OCI-LY1 (cell line): ENCODE measurements at regions not wholly inside any gene's neighbourhood (a gene's known extent, or its start where the extent isn't known, plus 50 kb on each side); places are given as distances from the start of the nearest gene placed in this dataset.

Experiments
- H2AFZ ChIP-seq: fragments of 200-600 bp; sonication (generic), shearing (Covaris generic); 2 replicates; pipeline ENCODE4 v1.6.0; 2014; ENCODE audit warnings: antibody characterized with exemption, mild to moderate bottlenecking, low read length
- H3F3A ChIP-seq: fragments of 200-600 bp; sonication (generic), shearing (Covaris generic); 2 replicates; pipeline ENCODE4 v1.6.0; 2014; ENCODE audit warnings: mild to moderate bottlenecking, antibody characterized with exemption, low read length, moderate library complexity; ENCODE audit not compliant: insufficient read depth
- H3K27ac ChIP-seq: fragments of 200-600 bp; sonication (generic); 2 replicates; pipeline ENCODE4 v1.5.1; 2014; ENCODE audit warnings: low read length, mixed run types, mild to moderate bottlenecking, low read depth; ENCODE audit not compliant: poor library complexity, severe bottlenecking
- H3K27me3 ChIP-seq: fragments of 200-600 bp; sonication (generic); 2 replicates; pipeline ENCODE4 v1.6.0; 2014; ENCODE audit warnings: antibody characterized with exemption, mild to moderate bottlenecking, low read length, moderate library complexity; ENCODE audit not compliant: insufficient read depth
- H3K36me3 ChIP-seq: fragments of 200-600 bp; sonication (generic); 2 replicates; pipeline ENCODE4 v1.6.1; 2014; ENCODE audit warnings: mild to moderate bottlenecking, antibody characterized with exemption, low read length, moderate library complexity, mixed read lengths; ENCODE audit not compliant: insufficient read depth
- H3K4me1 ChIP-seq: fragments of 200-600 bp; sonication (generic); 2 replicates; pipeline ENCODE4 v1.5.1; 2014; ENCODE audit warnings: mild to moderate bottlenecking, low read length, moderate library complexity; ENCODE audit not compliant: insufficient read depth, severe bottlenecking
- H3K4me2 ChIP-seq: fragments of 200-600 bp; sonication (generic), shearing (Covaris generic); 2 replicates; pipeline ENCODE4 v1.6.1; 2014; ENCODE audit warnings: low read length
- H3K4me3 ChIP-seq: fragments of 200-600 bp; sonication (generic); 2 replicates; pipeline ENCODE4 v1.5.1; 2014; ENCODE audit warnings: low read length, low read depth, mild to moderate bottlenecking, mixed read lengths; ENCODE audit not compliant: poor library complexity, severe bottlenecking
- H3K79me2 ChIP-seq: fragments of 200-600 bp; shearing (Covaris generic); 2 replicates; pipeline ENCODE4 v1.6.1; 2016; ENCODE audit warnings: mixed run types, low read length, mixed read lengths; ENCODE audit not compliant: insufficient read depth
- H3K9ac ChIP-seq: fragments of 200-600 bp; sonication (generic), shearing (Covaris generic); 2 replicates; pipeline ENCODE4 v1.6.1; 2014; ENCODE audit warnings: mild to moderate bottlenecking, low read length, mixed read lengths
- H3K9me2 ChIP-seq: fragments of 200-600 bp; sonication (generic), shearing (Covaris generic); 2 replicates; pipeline ENCODE4 v1.6.1; 2014; ENCODE audit warnings: low read depth, mild to moderate bottlenecking, low read length, mixed read lengths
- H3K9me3 ChIP-seq: fragments of 200-600 bp; shearing (Covaris generic); 2 replicates; pipeline ENCODE4 v1.6.1; 2014; ENCODE audit warnings: low read length, mixed read lengths
- H4K20me1 ChIP-seq: fragments of 200-600 bp; sonication (generic), shearing (Covaris generic); 2 replicates; pipeline ENCODE4 v1.6.0; 2016; ENCODE audit warnings: mild to moderate bottlenecking, low read length; ENCODE audit not compliant: insufficient read depth
- CTCF ChIP-seq: fragments of 200-600 bp; sonication (generic), shearing (Covaris generic); IDR thresholded peaks from 2 replicates; pipeline ENCODE4 v1.5.1; 2017; ENCODE audit warnings: mild to moderate bottlenecking, antibody characterized with exemption, low read length, moderate library complexity, mixed read lengths
- EZH2 ChIP-seq: fragments of 200-600 bp; sonication (generic), shearing (Covaris generic); IDR thresholded peaks from 2 replicates; pipeline ENCODE4 v1.8.0; 2017; ENCODE audit warnings: borderline replicate concordance, mixed run types, mild to moderate bottlenecking, antibody characterized with exemption, low read length, moderate library complexity, mixed read lengths

- Histone ChIP-seq H3K9me2 (no peaks in the 10 kb centered on the region), H4K20me1 (no peaks in the 10 kb centered on the region), H3K36me3 (no peaks in the 10 kb centered on the region), H3K4me1 (no peaks in the 10 kb centered on the region), H3K9ac (no peak overlapping the region), H3K79me2 (no peaks in the 10 kb centered on the region), H3K9me3 (no peaks in the 10 kb centered on the region), H3K4me2 (no peak overlapping the region), H3K27ac (no peak overlapping the region), H2AFZ (no peak overlapping the region), H3F3A (no peaks in the 10 kb centered on the region), H3K27me3 (no peaks in the 10 kb centered on the region), H3K4me3 (no peak overlapping the region)
- TF ChIP-seq EZH2 (no peak), CTCF (no peak)
These were observed 123.3 kb downstream of the TMEM26 start for GRCh38 chr10:61329854-61330253.

GRCh38 chr10:61325223-61325960 is 127.8 kb downstream of the TMEM26 start:
- Histone ChIP-seq H2AFZ (no peak overlapping the region), H3K36me3 (no peaks in the 10 kb centered on the region), H3K27me3 (no peaks in the 10 kb centered on the region), H3F3A (no peaks in the 10 kb centered on the region), H3K4me1 (no peaks in the 10 kb centered on the region), H3K4me3 (no peak overlapping the region), H3K9ac (no peak overlapping the region), H3K79me2 (no peaks in the 10 kb centered on the region), H4K20me1 (no peaks in the 10 kb centered on the region), H3K9me2 (no peaks in the 10 kb centered on the region), H3K4me2 (no peak overlapping the region), H3K9me3 (no peaks in the 10 kb centered on the region), H3K27ac (no peak overlapping the region)
- TF ChIP-seq CTCF (no peak), EZH2 (no peak)

GRCh38 chr10:61323726-61324125 is 129.5 kb downstream of the TMEM26 start:
- Histone ChIP-seq H3K79me2 (no peaks in the 10 kb centered on the region), H3K27me3 (no peaks in the 10 kb centered on the region), H2AFZ (no peak overlapping the region), H4K20me1 (no peaks in the 10 kb centered on the region), H3F3A (no peaks in the 10 kb centered on the region), H3K9ac (no peak overlapping the region), H3K4me2 (no peak overlapping the region), H3K9me2 (no peaks in the 10 kb centered on the region), H3K4me1 (no peaks in the 10 kb centered on the region), H3K9me3 (no peaks in the 10 kb centered on the region), H3K27ac (no peak overlapping the region), H3K36me3 (no peaks in the 10 kb centered on the region), H3K4me3 (no peak overlapping the region)
- no peak for TF ChIP-seq EZH2
- no peak for TF ChIP-seq CTCF
